DMS153 (cell line): ENCODE measurements at regions not wholly inside any gene's neighbourhood (a gene's known extent, or its start where the extent isn't known, plus 50 kb on each side); places are given as distances from the start of the nearest gene placed in this dataset.
"Not testable (repeated sequence)": the region's sequence is repeated elsewhere in the genome, so short reads cannot be mapped to it uniquely, and the experiment has no call there.

Experiments
- DNase-seq: peaks from one replicate; lab custom pipeline; 2025; lab: John Stamatoyannopoulos, UW

DNA sequence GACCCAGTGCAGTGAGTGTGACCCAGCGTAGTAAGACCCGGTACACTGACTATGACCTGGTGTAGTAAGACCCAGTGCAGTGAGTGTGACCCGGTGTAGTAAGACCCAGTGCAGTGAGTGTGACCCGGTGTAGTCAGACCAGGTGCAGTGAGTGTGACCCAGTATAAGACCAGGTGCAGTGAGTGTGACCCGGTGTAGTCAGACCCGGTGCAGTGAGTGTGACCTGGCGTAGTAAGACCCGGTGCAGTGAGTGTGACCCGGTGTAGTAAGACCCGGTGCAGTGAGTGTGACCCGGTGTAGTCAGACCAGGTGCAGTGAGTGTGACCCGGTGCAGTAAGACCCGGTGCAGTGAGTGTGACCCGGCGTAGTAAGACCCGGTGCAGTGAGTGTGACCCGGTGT is 134.2 kb upstream of the SFSWAP start:
- DNase-seq, result not testable (repeated sequence)

- no peak for DNase-seq
Observed at GRCh38 chr12:131577766-131578165, 133.1 kb upstream of the SFSWAP start.

- DNase-seq, result no peak
Observed at GRCh38 chr12:131578828-131579470, 131.9 kb upstream of the SFSWAP start.

DNA sequence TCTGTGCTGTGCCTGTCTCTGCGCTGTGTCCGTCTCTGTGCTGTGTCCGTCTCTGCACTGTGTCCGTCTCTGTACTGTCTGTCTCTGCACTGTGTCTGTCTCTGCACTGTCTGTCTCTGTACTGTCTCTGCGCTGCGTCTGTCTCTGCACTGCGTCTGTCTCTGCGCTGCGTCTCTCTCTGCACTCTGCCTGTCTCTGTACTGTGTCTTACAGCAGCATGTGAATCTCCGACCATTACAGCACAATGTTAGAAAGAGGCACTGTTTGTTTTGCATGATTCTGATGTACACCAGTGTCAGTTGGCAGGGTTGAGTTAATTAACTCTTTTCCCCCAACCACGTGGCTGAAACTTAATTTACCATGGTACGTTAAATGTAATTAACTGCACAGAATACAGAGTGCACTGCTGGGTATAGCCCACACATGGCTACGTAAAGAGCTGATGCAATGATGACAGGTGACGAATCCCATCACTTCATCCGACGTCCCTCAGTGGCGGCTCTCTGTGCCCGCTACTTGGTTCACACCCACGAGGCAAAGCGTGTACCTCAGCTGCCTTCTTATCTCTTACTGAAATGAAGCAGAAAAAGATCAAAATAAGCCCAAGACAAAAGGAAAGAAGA is 127.7 kb upstream of the SFSWAP start:
- no peak for DNase-seq

DNA sequence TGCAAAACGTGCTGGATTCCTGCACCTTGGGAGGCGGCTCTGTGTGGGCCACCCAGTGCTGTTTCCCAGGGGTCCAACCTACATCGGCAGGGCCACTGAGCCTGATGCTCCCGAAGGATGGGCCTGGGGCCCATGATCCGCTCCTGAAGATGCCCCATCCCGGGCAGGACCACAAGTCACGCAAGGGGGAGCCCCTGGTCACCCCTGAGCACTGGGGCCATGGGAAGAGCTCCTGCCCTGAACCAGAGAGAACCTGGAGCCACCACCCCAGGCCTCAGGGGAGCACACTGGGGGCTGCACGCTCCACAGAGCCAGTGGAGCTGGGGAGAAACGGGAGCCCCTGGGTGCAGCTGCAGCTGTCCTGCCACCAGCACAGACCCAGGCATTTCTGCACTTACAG is 124.6 kb upstream of the SFSWAP start:
- DNase-seq, result no peak

DNA sequence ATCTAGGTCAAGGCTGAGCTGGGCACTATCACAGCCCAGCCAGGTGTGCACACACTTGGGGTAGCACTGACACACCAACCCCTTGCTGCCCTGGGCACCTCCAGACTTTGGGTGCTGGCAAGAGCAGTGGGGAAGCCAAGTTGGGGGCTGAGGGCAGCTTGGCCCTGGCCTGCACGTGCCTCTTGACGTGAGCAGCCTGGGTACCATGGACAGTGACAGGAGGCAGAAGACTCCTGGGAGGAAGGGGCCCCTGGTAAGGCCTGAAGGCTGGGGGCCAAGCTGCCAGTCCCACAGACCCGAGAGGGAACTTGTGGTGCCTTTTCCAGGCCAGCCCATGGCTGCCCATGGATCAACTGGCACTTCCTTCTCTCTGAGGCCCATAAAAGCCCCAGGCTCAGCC is 124.1 kb upstream of the SFSWAP start:
- no peak for DNase-seq

GRCh38 chr12:131587565-131587964 is 123.3 kb upstream of the SFSWAP start:
- no peak for DNase-seq

DNA sequence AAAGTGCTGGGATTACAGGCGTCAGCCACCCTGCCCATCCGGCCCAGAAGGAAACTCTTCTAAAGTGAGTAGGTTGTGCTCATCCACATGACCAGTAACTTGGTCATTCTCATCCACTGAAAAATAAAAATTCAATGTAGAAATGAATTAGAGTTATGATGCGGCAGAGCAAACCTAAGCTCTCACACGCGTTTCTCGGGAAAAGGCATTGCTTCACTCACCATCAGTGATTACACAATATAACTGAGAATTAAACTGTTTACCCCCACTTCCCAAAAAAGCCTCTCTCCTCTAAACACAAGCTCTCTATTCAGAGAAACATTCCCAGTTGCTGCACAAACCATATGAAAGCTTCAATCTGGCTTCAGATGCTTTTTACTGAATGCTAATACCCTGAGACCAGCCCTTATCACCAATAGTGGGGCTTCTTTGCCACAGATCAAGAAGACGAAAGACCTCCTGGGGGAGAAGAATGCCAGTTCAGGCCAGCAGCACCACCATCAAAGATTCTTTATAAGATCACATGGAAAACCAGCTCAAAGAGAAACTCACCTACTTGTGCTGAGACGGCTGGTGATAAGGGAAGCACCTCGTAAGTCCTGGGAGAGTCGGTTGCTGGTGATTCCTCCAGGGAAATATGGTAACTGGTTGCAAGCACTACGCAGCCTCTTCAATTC is 121.5 kb upstream of the SFSWAP start:
- no peak for DNase-seq

GRCh38 chr12:131589966-131590365 is 120.9 kb upstream of the SFSWAP start:
- DNase-seq, result no peak

GRCh38 chr12:131591136-131591535 is 119.8 kb upstream of the SFSWAP start:
- DNase-seq, result no peak

DNA sequence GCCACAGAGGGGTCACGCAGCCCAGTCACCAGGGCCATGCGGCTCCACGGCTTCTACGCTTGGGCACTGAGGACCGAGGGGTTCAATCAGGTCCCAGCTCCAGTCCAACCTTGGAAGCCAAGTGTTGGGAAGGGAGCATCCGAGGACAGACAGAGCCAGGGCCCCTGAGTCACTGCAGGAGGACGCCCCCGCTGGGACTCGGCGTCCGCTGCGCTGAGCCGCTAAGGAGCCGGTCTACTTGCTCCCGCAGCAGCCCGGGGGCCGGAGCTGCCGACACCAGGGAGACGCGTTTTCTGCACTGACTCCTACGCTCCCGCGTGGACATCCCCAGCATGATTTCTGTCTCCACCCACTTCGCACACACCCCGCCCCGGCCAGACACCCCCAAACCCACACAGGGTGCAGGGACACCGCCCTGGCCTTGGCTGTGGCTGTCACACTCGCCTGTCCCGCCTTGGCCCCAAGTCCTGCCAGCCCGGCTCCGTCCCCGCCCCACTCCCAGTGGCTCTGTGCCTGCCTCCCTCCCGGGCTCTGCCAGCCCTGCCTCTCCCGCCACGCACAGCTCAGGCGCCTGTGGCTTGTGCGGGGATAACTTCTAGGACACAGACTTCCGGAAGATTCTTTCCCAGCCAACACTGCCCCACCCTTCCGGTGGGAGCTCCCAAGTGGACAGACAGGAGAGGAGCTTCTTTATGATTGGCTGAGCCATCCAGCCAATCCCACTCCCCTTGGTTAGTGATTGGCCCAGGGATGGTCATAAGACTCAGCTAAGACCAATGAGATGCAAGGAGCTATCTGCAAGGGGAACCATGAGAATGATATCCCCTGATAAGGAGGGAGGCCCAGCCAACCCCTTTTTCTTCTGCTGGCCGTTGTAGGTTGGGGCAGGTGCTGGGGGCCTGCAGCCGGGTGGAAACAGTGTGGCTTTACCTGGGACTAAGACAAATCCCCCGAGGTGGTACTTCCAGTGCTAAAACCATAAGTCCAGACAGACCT is 118.9 kb upstream of the SFSWAP start:
- no peak for DNase-seq

DNA sequence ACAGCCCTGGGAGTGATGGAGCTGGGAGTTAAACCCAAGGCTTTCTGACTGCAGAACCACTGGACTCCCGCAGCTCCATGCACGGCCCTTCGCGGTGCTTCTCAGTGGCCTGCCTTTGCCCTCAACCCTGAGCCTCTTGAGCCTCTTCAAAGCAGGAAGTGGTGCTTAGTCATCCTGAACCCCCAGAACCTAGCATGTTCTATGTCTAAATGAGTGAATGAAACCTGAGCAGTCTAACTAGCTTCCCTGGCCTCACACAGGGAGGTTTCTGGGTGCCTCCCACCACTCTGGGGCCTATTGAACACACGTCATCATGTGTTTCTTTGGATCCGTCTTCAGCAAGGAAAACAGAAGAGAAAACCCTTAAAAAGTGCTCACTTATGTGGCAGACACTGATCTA is 117.9 kb upstream of the SFSWAP start:
- DNase-seq, result no peak

DNA sequence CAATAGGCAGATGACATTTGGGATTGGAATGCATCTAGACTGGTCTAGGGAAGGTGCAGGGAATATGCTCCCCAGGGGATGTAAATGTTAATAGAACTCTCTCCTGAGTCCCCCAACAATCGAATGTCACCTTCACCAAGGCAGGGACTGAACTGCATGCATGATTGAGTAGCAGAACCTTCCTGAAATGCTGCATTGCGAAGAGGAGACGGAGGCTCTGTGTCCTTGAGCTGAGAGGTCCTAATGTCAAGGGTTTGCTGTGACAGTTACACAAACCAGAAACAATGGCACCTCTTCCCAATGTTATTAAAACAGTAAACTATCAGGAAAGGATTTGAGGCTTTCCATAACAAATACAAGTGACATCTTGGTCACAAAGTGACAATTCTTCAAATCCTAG is 117.5 kb upstream of the SFSWAP start:
- no peak for DNase-seq

- DNase-seq, result no peak
Observed at GRCh38 chr12:131596115-131596514, 114.8 kb upstream of the SFSWAP start.

DNA sequence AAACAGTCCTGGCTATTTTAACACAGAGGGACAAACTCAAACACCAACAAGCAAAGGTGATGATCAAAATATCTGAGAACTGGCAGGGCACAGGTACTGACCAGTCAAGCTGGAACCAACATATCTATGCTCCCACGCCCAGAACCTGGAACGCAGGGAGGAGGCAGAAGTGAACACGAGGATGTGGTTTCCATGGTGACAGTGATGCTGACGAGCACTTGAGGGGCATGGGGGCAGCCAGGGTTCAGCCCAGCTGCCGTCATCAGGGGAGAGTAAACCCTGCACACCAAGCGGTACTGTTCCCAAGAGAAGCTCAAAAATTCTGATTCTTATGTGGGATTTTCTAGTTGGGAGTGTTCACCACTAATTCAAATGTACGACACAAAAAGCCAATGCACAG is 113.6 kb upstream of the SFSWAP start:
- DNase-seq, result no peak

DNA sequence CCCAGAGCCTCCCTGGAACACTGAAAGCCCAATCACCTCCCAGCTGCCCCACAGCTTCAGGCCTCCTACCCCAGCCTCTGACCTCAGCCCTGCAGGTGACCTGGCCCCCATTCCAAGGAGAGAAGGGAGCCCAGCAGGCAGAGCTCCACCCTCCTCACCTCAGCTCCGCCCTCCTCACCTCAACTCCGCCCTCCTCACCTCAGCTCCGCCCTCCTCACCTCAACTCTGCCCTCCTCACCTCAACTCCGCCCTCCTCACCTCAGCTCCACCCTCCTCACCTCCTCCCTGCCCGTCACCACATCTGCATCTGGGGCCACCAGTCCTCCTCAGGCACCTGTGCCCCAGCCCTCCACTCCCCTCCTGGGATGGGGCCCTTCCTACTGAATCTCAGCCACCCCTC is 112.2 kb upstream of the SFSWAP start:
- no peak for DNase-seq

DNA sequence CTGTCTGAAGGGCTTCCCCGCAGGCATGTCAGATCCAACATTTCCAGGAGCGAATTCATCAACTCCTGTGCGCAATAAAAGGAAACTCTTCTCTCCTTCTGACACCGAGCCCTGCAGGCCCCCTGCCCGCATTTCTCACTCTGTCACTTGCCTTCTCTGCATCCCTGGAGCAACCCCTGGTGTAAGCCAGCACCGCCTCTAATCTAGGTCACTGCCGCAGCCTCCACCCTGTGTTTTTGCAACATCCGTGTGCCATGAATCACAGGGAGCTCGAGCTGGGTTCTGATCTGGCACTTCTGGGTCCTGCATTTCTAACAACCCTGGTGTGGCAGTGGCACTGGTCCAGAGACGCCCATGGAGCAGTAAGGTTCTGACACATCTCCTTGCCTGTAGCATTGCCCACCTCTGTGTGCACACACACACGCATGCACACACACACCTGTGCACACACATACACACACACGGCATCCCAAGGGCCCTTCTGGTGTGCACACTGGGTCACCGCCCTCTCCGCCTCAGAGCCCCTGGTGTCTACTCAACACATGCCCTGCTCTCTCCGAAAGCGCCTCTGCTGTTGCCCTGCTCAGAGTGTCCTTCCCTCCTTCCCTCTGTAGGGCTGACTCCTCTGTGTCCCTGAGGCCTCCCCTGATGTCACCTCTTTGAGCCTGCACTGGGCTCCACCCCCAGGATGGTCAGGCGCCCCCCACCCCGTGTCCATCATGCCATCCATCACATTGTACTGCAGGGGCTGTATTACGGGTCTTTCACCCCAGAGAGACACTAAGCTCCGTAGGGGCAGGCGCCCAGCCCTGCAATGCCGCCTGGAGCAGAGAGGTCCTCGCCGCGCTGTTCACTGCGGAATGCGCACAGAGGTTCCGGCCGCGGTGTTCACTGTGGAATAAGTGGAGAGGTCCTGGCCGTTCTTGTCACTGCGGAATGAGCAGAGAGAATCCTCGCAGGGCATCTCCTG is 111.4 kb upstream of the SFSWAP start:
- DNase-seq, result no peak

DNA sequence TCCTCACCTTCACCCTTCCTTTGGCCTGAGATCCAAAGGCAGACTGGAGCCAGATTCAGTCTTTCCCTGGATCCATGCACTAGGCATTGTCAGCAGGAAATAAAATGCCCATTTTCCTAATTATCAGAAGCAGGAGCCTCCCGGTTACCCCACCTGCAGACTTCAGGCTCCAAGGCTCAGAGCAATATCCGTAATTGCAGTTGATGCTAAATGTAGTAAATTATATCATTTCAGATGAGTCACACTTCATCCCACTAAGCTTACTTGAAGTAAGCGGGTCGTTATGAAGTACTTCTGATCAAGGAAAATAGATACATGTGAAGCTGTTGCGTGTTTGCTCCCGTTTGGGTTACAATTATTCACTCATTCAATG is 110.7 kb upstream of the SFSWAP start:
- no peak for DNase-seq

DNA sequence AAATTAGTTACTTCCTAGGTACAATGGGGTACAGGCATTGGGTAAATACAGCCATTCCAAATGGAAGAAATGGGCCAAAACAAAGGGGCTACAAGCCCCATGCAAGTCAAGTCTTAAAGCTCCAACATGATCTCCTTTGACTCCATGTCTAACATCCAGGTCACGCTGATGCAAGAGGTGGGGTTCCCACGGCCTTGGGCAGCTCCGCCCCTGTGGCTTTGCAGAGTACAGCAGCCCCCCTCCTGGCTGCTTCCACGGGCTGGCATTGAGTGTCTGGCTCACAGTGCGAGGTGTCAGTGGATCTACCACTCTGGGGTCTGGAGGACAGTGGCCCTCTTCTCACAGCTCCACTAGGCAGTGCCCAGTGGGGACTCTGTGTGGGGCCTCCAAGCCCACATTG is 109.4 kb upstream of the SFSWAP start:
- not testable (repeated sequence) for DNase-seq

DNA sequence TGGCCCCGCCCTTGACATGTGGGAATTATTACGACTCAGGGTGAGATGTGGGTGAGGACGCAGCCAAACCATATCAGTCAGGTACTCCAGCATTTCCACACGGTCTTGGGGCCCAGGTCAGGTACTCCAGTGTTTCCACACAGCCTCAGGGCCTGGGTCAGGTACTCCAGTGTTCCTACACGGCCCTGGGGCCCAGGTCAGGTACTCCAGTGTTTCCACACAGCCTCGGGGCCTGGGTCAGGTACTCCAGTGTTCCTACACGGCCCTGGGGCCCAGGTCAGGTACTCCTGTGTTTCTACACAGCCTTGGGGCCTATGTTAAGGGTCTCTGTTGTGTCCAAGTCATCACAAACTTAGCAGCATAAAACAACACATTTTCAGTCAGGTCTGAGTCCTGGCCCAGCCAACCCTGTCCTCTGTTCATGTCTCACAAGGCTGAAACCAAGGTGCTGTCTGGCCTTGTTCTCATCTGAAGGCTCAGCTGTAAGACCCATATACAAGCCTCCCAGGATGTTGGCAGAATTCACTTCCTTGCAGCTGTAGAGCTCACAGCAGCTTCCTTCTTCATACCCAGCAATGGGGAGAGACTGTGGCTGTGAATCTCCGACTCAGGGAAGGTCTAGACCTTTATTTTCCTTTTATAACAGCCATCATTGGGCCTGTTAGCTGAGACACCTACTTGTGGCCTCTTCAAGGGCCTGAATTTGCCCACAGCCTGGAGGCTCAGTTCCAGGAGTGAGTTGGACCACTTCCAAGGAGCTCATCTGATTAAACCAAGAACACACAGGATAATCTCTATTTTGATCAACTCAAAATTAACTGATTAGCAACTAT is 107.6 kb upstream of the SFSWAP start:
- no peak for DNase-seq
